HCT116 (cell line): ENCODE measurements at regions not wholly inside any gene's neighbourhood (a gene's known extent, or its start where the extent isn't known, plus 50 kb on each side); places are given as distances from the start of the nearest gene placed in this dataset.

ENCODE experiments used
- ATAC-seq: fragments of 200-7000 bp; cut with Tn5 transposase; 2 replicates; pipeline ENCODE4 v1.9.1; 2020; ENCODE audit warnings: mild to moderate bottlenecking, moderate library complexity
- BruUV-seq: library from RNA; stranded (reverse); fragments of 400-500 nt; replicated peaks from 2 replicates; lab custom pipeline; 2021; lab: Mats Ljungman, UMichigan
- CTCF ChIA-PET: fragments of 300-600 bp; sonication (Branson Sonifier 250); formaldehyde crosslinking; loops from one replicate; lab custom pipeline; 2021; ENCODE audit warnings: antibody characterized with exemption; lab: Charles Lee
- POLR2A ChIA-PET: fragments of 300-600, 350-600 bp; sonication (Branson Sonifier 250); formaldehyde crosslinking; loops from one replicate; lab custom pipeline; 2021; ENCODE audit warnings: antibody characterized with exemption; lab: Charles Lee
- RAD21 ChIA-PET, 2 experiments: fragments of 300-600 bp; sonication (Branson Sonifier 250); formaldehyde crosslinking; loops; one replicate each; lab custom pipeline; 2023; ENCODE audit warnings: low total read pairs in 2 of 2; ENCODE audit not compliant: uncharacterized antibody in 2 of 2, unreplicated experiment in 2 of 2, low non-redundant PET in 1 of 2; lab: Charles Lee
- DNase-seq: peaks from one replicate; pipeline ENCODE4 v3.0.0-alpha.2; 2010; ENCODE audit warnings: low read depth, low spot score
- H2AFZ ChIP-seq: fragments of 200-600 bp; shearing (Covaris generic), sonication (generic); 2 replicates; pipeline ENCODE4 v1.6.1; 2017; ENCODE audit warnings: low read depth, mixed run types, mixed read lengths, antibody characterized with exemption, low read length; ENCODE audit not compliant: poor library complexity, severe bottlenecking
- H3K27ac ChIP-seq: 2 replicates; pipeline ENCODE4 v1.5.1; 2012; ENCODE audit warnings: low read depth, low read length
- H3K27me3 ChIP-seq: fragments of 200-600 bp; sonication (generic); 2 replicates; pipeline ENCODE4 v1.6.1; 2016; ENCODE audit warnings: mixed run types, low read length, mixed read lengths; ENCODE audit not compliant: insufficient read depth
- H3K36me3 ChIP-seq, 2 experiments: fragments of 200-500 bp in 1 of 2; fragments of 200-600 bp in 1 of 2; sonication (Bioruptor generic) in 1 of 2; sonication (generic) in 1 of 2; 2 replicates each; pipeline versions ENCODE4 v1.5.1 to v1.6.1; 2014 to 2016; ENCODE audit warnings: low read length in 2 of 2, inconsistent platforms in 1 of 2, mixed read lengths in 1 of 2, mixed run types in 1 of 2; ENCODE audit not compliant: insufficient read depth in 2 of 2, control insufficient read depth in 1 of 2
- H3K4me1 ChIP-seq, 2 experiments: fragments of 200-600 bp in 1 of 2; sonication (generic) in 1 of 2; 2 replicates each; pipeline versions ENCODE4 v1.5.1 to v1.6.1; 2012 to 2017; ENCODE audit warnings: low read length in 2 of 2, inconsistent platforms in 1 of 2, mild to moderate bottlenecking in 1 of 2, mixed read lengths in 1 of 2, mixed run types in 1 of 2, moderate library complexity in 1 of 2; ENCODE audit not compliant: insufficient read depth in 2 of 2, control insufficient read depth in 1 of 2
- H3K4me2 ChIP-seq: fragments of 200-600 bp; sonication (generic); 2 replicates; pipeline ENCODE4 v1.6.1; 2017; ENCODE audit warnings: mixed run types, low read length, mixed read lengths
- H3K4me3 ChIP-seq, 2 experiments: fragments of 200-600 bp in 1 of 2; sonication (generic) in 1 of 2; replicated peaks in 1 of 2; 2 replicates each; pipeline ENCODE4 v1.5.1; 2011 to 2016; ENCODE audit warnings: low read length in 2 of 2, control low read depth in 1 of 2, low read depth in 1 of 2, mild to moderate bottlenecking in 1 of 2, mixed read lengths in 1 of 2, mixed run types in 1 of 2
- H3K79me2 ChIP-seq: fragments of 200-600 bp; sonication (generic); 2 replicates; pipeline ENCODE4 v1.6.1; 2017; ENCODE audit warnings: mild to moderate bottlenecking, mixed run types, low read length, moderate library complexity, mixed read lengths; ENCODE audit not compliant: insufficient read depth
- H3K9ac ChIP-seq: fragments of 200-600 bp; sonication (generic); 2 replicates; pipeline ENCODE4 v1.6.1; 2016; ENCODE audit warnings: low read length, mixed read lengths
- H3K9me2 ChIP-seq: fragments of 200-600 bp; sonication (generic), shearing (Covaris generic); 2 replicates; pipeline ENCODE4 v1.6.1; 2017; ENCODE audit warnings: mixed run types, mild to moderate bottlenecking, moderate library complexity; ENCODE audit not compliant: insufficient read depth
- H3K9me3 ChIP-seq, 2 experiments: fragments of 200-500 bp in 1 of 2; fragments of 200-600 bp in 1 of 2; sonication (Bioruptor generic) in 1 of 2; sonication (generic) in 1 of 2; 2 replicates each; pipeline ENCODE4 v1.6.1; 2014 to 2017; ENCODE audit warnings: low read length in 2 of 2, mixed read lengths in 2 of 2, inconsistent platforms in 1 of 2, low read depth in 1 of 2, mild to moderate bottlenecking in 1 of 2, mixed run types in 1 of 2, moderate library complexity in 1 of 2; ENCODE audit not compliant: control insufficient read depth in 1 of 2, insufficient read depth in 1 of 2
- H4K20me1 ChIP-seq: fragments of 200-600 bp; sonication (generic), shearing (Covaris generic); 2 replicates; pipeline ENCODE4 v1.6.1; 2017; ENCODE audit warnings: mixed run types, mild to moderate bottlenecking, moderate library complexity; ENCODE audit not compliant: insufficient read depth
- CEBPB ChIP-seq: IDR thresholded peaks from 2 replicates; pipeline ENCODE4 v1.6.1; 2012; ENCODE audit warnings: low read depth
- EGR1 ChIP-seq: IDR thresholded peaks from 2 replicates; pipeline ENCODE4 v1.6.1; 2012; ENCODE audit warnings: low read depth
- ELF1 ChIP-seq: IDR thresholded peaks from 2 replicates; pipeline ENCODE4 v1.6.1; 2012; ENCODE audit warnings: low read depth, borderline replicate concordance
- EZH2 ChIP-seq: fragments of 200-600 bp; sonication (generic); IDR thresholded peaks from 2 replicates; pipeline ENCODE4 v1.6.1; 2017; ENCODE audit warnings: antibody characterized with exemption, mixed run types
- FOSL1 ChIP-seq: IDR thresholded peaks from 2 replicates; pipeline ENCODE4 v1.6.1; 2012; ENCODE audit warnings: low read depth
- JUND ChIP-seq: IDR thresholded peaks from 2 replicates; pipeline ENCODE4 v1.6.1; 2012
- POLR2A ChIP-seq: IDR thresholded peaks from 2 replicates; pipeline ENCODE4 v1.7.0; 2011; ENCODE audit warnings: borderline replicate concordance; ENCODE audit not compliant: insufficient read depth, insufficient read length; ENCODE audit errors: extremely low read depth
- POLR2AphosphoS5 ChIP-seq: IDR thresholded peaks from 2 replicates; pipeline ENCODE4 v1.6.1; 2011; ENCODE audit warnings: mild to moderate bottlenecking, low read depth, low read length, moderate library complexity
- SIN3A ChIP-seq: IDR thresholded peaks from 2 replicates; pipeline ENCODE4 v1.6.1; 2012; ENCODE audit warnings: low read depth
- SP1 ChIP-seq: IDR thresholded peaks from 2 replicates; pipeline ENCODE4 v1.6.1; 2012; ENCODE audit warnings: low read depth
- SRF ChIP-seq: IDR thresholded peaks from 2 replicates; pipeline ENCODE4 v1.6.1; 2012; ENCODE audit warnings: low read depth
- ZFX ChIP-seq: fragments of 450-650 bp; IDR thresholded peaks from 2 replicates; pipeline ENCODE4 v1.6.1; 2017
- ZNF274 ChIP-seq: fragments of 200-500 bp; sonication (Bioruptor generic); IDR thresholded peaks from 2 replicates; pipeline ENCODE4 v1.6.1; 2014; ENCODE audit warnings: mild to moderate bottlenecking, low read depth, low read length, inconsistent platforms
- intact Hi-C: fragments of 100-400 bp; cut with micrococcal nuclease; formaldehyde crosslinking; loops from 2 replicates; pipeline ENCODE4 v1.10.0; 2022
- TF ChIP-seq, protein P1 (sequence below), 3 experiments: fragments of 200-600 bp in 1 of 3; sonication (generic) in 1 of 3; IDR thresholded peaks in 2 of 3; conservative IDR thresholded peaks in 1 of 3; 2 replicates each; pipeline ENCODE4 v1.5.1; 2012 to 2017; ENCODE audit warnings: low read depth in 2 of 3, low read length in 2 of 3, antibody characterized with exemption in 1 of 3, borderline replicate concordance in 1 of 3, control low read depth in 1 of 3, mild to moderate bottlenecking in 1 of 3, mixed read lengths in 1 of 3, mixed run types in 1 of 3, moderate library complexity in 1 of 3; ENCODE audit not compliant: insufficient read depth in 1 of 3
- TF ChIP-seq, protein P2 (sequence below): IDR thresholded peaks from 2 replicates; pipeline ENCODE4 v1.6.1; 2012; ENCODE audit warnings: low read depth
- TF ChIP-seq, protein P3 (sequence below): IDR thresholded peaks from 2 replicates; pipeline ENCODE4 v1.6.1; 2012
- TF ChIP-seq, protein P4 (sequence below): IDR thresholded peaks from 2 replicates; pipeline ENCODE4 v1.6.1; 2011; ENCODE audit warnings: mild to moderate bottlenecking, low read length, moderate library complexity; ENCODE audit not compliant: insufficient replicate concordance; ENCODE audit errors: extremely low read depth
- TF ChIP-seq, protein P5 (sequence below): IDR thresholded peaks from 2 replicates; pipeline ENCODE4 v1.6.1; 2012

DNA sequence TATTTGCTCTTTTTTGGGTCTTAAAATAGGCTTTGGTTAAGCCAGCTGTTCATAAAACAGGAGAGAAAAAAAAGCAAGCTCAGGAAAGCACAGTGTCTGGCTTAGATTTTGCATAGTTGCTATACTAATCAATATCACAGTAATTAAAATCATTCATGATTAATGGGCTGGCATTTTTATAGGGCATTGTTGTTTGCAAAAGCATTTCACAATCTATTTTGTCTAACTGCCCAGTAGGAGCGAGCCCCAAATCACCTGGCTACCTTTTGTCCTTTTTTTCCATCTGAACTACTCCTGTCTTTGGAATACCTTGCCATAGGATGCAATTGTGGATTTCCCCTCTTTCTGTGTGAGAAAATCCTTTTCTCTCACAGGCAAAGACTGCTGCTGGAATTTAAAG lies 619.8 kb downstream of the JRKL start:
- BruUV-seq = no TSS peak
- Histone ChIP-seq H3K27ac (no peak overlapping the region), H3K36me3 (no peaks in the 10 kb centered on the region), H3K9me2 (no peaks in the 10 kb centered on the region), H3K27me3 (no peaks in the 10 kb centered on the region), H3K79me2 (no peaks in the 10 kb centered on the region), H3K4me3 (no peak overlapping the region), H3K9ac (no peak overlapping the region), H3K4me2 (no peak overlapping the region), H2AFZ (no peak overlapping the region), H3K4me1 (no peaks in the 10 kb centered on the region), H3K9me3 (peaks cover 0 to 8% of the 10 kb centered on the region in 2 experiments; a peak in 2 of 4 replicates)
- ChIA-PET POLR2A (no interaction called here), RAD21 (no interaction called here), CTCF (no interaction called here)
- DNase-seq (no peak), ATAC-seq (no peak)
- intact Hi-C loops = no loop called here
- TF ChIP-seq FOSL1 (no peak), ELF1 (no peak), SIN3A (no peak), ZFX (no peak), ZNF274 (no peak), CEBPB (no peak), POLR2A (no peak), EGR1 (no peak), EZH2 (no peak), POLR2AphosphoS5 (no peak), SP1 (no peak), SRF (no peak), JUND (no peak)
- TF ChIP-seq, protein P1, sequence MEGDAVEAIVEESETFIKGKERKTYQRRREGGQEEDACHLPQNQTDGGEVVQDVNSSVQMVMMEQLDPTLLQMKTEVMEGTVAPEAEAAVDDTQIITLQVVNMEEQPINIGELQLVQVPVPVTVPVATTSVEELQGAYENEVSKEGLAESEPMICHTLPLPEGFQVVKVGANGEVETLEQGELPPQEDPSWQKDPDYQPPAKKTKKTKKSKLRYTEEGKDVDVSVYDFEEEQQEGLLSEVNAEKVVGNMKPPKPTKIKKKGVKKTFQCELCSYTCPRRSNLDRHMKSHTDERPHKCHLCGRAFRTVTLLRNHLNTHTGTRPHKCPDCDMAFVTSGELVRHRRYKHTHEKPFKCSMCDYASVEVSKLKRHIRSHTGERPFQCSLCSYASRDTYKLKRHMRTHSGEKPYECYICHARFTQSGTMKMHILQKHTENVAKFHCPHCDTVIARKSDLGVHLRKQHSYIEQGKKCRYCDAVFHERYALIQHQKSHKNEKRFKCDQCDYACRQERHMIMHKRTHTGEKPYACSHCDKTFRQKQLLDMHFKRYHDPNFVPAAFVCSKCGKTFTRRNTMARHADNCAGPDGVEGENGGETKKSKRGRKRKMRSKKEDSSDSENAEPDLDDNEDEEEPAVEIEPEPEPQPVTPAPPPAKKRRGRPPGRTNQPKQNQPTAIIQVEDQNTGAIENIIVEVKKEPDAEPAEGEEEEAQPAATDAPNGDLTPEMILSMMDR (IDR thresholded peaks at IDR 0.05 in 2 of 3, conservative IDR thresholded peaks at IDR 0.05 in 1 of 3; ENCODE audit: borderline replicate concordance in 1 of 3, insufficient read depth in 1 of 3, low read depth in 2 of 3, low read length in 2 of 3) = no peak
- TF ChIP-seq, protein P2, sequence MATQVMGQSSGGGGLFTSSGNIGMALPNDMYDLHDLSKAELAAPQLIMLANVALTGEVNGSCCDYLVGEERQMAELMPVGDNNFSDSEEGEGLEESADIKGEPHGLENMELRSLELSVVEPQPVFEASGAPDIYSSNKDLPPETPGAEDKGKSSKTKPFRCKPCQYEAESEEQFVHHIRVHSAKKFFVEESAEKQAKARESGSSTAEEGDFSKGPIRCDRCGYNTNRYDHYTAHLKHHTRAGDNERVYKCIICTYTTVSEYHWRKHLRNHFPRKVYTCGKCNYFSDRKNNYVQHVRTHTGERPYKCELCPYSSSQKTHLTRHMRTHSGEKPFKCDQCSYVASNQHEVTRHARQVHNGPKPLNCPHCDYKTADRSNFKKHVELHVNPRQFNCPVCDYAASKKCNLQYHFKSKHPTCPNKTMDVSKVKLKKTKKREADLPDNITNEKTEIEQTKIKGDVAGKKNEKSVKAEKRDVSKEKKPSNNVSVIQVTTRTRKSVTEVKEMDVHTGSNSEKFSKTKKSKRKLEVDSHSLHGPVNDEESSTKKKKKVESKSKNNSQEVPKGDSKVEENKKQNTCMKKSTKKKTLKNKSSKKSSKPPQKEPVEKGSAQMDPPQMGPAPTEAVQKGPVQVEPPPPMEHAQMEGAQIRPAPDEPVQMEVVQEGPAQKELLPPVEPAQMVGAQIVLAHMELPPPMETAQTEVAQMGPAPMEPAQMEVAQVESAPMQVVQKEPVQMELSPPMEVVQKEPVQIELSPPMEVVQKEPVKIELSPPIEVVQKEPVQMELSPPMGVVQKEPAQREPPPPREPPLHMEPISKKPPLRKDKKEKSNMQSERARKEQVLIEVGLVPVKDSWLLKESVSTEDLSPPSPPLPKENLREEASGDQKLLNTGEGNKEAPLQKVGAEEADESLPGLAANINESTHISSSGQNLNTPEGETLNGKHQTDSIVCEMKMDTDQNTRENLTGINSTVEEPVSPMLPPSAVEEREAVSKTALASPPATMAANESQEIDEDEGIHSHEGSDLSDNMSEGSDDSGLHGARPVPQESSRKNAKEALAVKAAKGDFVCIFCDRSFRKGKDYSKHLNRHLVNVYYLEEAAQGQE = no peak
- TF ChIP-seq, protein P3, sequence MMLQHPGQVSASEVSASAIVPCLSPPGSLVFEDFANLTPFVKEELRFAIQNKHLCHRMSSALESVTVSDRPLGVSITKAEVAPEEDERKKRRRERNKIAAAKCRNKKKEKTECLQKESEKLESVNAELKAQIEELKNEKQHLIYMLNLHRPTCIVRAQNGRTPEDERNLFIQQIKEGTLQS = no peak
- TF ChIP-seq, protein P4, sequence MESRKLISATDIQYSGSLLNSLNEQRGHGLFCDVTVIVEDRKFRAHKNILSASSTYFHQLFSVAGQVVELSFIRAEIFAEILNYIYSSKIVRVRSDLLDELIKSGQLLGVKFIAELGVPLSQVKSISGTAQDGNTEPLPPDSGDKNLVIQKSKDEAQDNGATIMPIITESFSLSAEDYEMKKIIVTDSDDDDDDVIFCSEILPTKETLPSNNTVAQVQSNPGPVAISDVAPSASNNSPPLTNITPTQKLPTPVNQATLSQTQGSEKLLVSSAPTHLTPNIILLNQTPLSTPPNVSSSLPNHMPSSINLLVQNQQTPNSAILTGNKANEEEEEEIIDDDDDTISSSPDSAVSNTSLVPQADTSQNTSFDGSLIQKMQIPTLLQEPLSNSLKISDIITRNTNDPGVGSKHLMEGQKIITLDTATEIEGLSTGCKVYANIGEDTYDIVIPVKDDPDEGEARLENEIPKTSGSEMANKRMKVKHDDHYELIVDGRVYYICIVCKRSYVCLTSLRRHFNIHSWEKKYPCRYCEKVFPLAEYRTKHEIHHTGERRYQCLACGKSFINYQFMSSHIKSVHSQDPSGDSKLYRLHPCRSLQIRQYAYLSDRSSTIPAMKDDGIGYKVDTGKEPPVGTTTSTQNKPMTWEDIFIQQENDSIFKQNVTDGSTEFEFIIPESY = no peak
- TF ChIP-seq, protein P5, sequence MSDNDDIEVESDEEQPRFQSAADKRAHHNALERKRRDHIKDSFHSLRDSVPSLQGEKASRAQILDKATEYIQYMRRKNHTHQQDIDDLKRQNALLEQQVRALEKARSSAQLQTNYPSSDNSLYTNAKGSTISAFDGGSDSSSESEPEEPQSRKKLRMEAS = no peak
- TF ChIP-seq, all 23 proteins: peak for 0
- no peaks in the 10 kb centered on the region for H4K20me1 ChIP-seq
